ENCODE measurements at regions not wholly inside any gene's neighbourhood (a gene's known extent, or its start where the extent isn't known, plus 50 kb on each side); places are given as distances from the start of the nearest gene placed in this dataset.

DNA sequence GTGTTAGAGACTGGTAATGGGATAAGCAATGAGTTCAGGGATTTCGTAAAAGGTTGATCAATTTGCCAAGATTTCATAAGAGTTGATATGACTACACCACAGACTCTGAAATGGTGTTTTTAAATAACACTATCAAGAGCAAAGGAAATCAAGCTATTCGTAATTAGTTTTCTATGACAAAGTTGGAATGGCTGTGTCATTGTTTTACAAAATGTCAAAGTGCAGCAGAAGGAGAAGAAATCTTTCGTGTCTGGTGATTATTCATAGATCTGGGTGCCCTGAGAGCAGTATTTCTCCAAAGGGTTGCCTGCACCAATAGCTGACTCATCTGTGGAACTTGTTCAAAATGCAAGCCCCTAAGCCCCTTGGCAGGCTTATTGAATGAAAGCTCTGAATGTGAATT, 70.1 kb downstream of the NABP1 start:
- TF ChIP-seq POLR2A (IDR thresholded peaks at IDR 0.05), result no peak
- TF ChIP-seq CTCF (IDR thresholded peaks at IDR 0.05), result no peak
- no peak for TF ChIP-seq POLR2AphosphoS5 (IDR thresholded peaks at IDR 0.05)
- no peak for TF ChIP-seq EP300 (IDR thresholded peaks at IDR 0.05; ENCODE audit: low read depth)

All from transverse colon (tissue), 4 donors.